ENCODE measurements at regions not wholly inside any gene's neighbourhood (a gene's known extent, or its start where the extent isn't known, plus 50 kb on each side); places are given as distances from the start of the nearest gene placed in this dataset.
"Not testable (repeated sequence)": the region's sequence is repeated elsewhere in the genome, so short reads cannot be mapped to it uniquely, and the experiment has no call there.

DNA sequence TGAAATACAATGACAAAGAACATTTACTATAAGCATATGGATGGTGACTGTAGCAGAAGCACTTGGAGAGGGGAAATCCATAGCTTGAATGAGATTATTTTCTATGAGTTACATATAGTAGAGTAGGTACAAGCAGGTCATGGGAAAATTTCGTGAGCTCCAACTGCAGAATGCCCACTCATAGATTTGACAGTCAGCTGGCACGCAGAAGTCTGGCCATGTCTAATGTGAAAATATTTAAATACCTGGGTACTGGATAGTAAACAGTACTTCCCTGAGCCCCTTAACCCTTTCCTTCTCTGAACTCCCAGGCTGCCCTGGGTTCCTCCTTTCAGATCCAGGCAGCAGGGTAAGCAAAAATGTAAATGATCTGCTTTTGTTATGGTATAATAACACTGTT lies 209.7 kb downstream of the OTUD1 start:
- DNase-seq, result no peak

DNA sequence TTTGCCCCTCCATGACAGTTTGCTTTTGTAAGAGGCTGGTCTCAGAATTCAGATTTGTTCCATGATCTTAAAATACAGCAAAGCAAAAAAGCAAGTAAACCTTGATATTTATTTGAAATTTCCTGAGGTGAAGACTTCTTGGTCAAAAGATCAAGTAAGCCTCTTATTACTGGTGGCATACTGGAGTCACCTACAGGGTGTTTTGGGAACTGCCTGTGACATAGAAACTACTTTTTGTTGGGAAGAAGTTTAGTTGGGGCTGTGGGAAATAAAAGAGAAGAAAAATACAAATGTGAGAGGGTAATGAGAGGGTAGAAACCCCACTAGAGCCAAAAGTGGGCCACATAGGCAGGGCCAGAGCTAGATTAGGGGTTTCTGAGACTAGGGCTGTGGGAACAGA lies 217.9 kb downstream of the OTUD1 start:
- no peak for DNase-seq

DNA sequence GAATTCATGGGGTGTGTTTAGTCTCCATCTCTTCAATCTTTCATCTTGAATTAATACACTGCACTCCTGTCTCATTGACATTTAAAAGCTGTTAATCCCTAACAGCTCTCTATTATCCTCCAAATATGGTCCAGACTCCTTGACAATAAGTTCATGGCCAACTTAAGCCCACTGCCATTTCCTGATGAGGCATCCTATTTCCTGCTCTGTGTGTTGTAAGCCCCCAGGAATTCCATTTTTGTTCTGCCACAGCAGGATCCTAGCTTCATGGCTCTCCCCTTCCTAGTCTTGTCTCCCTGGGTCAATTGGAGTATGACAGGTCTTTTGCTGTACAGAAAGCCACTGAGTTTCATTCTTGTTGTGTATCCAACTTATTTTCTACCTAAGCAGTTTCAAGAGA lies 218.8 kb downstream of the OTUD1 start:
- DNase-seq, result no peak

DNA sequence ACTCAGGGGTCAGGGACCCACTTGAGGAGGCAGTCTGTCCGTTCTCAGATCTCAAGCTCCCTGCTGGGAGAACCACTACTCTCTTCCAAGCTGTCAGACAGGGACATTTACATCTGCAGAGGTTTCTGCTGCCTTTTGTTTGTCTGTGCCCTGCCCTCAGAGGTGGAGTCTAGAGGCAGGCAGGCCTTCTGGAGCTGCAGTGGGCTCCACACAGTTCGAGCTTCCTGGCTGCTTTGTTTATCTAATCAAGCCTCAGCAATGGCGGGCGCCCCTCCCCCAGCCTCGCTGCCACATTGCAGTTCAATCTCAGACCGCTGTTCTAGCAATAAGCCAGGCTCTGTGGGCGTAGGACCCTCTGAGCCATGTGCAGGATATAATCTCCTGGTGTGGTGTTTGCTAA lies 233.0 kb downstream of the OTUD1 start:
- DNase-seq, result not testable (repeated sequence)

DNA sequence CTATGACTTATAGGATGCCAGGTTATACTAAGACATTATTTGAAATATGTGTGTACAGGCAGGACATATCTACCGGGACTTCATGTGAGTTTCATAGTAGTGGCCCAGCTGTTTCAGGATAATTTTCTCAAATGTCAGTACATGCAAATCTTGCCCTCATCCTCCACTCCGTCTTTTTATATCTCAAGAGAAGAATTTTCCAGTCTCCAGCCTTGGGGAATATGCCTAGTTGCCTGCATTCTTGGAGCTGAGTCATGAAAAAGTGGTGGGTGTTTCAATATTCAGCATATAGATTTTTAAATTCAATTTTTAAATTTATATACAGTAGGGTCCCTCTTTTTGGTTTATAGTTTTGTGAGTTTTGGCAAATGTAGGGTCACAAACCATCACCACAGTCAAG lies 236.7 kb downstream of the OTUD1 start:
- DNase-seq, result no peak

DNA sequence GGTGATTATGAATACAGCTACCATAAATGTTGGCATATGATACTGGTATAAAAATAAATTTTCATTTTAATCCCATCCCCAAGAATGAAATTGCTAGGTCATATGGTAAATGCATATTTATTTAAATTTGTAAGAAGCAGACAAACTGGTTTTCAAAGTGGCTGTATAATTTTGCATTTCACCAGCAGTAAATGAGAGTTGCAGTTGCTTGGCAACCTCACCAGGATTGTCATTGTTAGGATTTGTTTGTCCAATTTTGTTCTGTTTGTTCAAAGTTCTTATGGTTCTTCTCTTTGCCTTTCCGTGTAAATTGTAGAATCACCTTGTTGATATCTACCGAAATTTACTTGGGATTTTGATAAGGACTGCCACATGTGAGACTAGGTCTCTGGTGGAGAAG lies 237.4 kb downstream of the OTUD1 start:
- DNase-seq, result no peak

DNA sequence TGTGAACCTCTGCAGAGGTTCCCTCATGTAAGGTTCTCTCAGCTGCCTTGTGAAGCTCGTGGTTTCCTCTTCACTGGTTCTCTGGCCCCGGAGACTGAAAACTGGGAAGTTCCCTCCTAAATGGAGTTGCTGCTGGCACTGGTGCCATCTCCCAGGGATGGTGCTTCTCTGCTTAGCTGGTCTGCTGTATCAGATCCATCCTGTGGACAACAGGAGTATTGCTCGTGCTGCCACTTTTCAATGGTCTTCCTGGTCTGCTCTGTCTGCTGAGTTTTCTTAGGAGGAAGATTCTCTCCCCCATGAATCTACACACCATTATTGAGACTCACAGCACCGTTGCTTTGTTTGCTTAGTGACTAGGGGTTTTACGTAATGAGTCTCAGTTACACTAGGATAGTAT lies 247.8 kb downstream of the OTUD1 start:
- no peak for DNase-seq

DNA sequence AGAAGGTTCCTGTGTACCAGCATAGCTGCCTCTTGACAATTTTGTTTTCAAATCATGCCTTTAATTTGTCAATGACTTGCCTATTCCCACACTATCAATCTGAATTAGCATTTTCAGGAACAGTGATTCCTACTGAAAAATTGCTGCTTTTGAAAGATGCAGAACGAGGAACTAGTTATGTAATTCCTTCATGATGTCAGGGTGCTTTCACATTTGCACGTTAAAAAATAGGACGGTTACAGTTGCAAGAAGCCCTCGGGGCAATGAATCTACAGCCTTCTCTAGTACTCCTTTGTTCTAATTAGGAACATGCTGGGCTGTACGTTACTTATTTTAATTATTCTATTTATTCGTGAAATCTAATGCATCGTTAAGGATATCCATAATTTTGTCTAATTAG lies 253.9 kb downstream of the OTUD1 start:
- DNase-seq, result no peak

DNA sequence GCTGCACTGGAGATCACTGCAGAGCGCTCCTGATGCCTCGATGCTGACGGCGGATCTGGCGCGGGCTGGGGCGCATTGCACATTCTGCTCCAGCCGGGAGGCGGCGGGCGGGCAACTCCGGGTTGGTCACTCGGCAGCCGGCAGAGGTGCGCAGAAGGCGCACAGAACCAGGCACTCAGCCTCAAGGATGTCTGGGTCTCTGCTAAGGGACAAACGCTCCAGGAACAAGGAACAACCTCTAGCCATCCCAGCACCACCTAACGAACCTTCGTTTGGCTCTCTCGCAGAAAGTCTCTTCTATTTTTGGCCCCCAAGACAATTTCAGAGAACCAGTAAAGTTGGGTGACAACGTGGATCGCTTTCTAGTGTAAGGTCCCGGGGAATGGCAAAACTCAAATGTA lies 254.6 kb downstream of the OTUD1 start:
- no peak for DNase-seq

DNA sequence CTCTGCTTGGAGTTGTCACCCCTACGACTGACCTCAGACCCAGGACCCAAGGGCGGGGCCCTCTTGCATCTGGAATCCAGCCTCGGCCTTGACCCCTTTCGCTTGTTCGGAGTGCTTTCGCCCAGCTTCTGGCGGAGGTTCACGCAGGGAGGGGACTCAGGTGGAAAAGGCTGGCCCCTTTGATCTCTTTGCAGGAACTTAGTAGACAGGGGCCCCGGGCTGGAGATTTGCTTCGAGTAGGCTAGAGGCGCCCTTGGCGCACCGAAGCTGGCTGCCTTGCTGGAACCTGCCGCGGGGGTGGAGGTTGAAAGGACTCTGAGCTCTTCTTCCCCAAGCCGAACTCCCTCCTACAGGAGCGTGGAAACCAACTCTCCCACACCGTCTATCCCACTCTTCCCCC lies 255.1 kb downstream of the OTUD1 start:
- DNase-seq, result no peak

DNA sequence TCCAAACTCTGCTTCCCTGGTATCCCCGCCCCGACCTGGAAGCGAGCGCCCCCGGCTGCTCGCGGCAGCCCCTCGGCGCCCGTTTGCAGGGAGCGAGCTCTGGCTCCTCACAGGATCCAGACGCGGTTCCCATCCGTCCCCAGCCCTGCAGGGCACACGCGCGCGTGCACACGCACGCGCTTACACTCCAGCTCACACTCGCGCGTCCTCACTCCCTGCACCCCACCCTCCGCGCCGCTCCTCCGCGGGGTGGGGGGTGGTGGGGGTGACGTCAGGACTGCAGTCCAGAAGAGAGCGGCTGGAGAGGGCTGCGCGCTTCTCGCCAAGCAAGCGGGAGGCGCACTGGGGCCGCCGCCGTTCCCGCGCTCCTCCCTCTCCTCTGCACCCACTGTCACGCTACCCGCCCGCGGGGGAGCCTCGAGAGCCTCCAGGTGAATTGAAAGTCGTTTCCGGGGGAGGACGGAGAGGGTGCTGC lies 255.6 kb downstream of the OTUD1 start:
- DNase-seq, result no peak

DNA sequence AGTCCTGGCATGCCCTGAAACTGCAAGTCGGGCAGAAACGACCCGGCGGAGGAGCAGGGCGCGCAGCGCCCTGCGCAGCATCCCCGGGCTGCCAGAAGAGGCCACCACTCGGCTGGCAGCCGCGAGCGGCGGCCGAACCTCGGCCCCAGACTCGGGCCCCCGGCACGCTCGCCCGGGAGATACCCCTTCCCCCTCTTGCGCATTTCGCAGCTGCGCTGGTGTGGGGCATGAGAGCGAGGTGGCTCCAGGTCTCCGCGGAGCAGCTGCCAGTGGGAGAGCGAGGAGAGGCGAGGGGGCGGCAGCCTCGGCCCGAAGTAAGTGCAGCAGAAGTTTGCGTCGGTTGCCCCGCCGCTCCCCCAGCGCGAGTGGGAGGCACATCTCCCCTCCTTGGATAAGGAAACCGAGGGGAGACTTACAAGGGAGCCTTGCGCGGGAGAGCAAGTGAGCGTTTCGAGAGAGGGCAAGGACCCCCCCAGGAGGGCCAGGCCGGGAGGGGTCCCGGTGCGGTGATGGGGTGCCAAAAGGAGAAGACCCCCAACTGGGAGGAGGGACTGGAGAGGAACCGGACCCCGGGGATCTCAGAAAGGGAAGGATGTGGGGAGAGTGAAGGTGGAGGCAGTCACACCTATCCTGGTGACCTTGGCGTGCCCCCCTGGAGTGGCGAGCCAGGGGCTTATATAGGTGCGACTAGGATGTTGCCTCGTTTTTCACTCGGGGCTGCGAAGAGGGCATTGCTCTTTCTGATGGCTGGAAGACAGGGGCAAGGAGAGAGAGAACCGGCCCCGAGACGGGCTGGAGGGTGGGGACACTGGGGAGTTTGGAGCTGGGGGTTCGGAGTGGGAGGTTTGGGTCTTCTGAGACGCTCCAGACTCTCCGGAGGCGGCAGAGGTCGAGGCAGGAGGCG lies 256.3 kb downstream of the OTUD1 start:
- no peak for DNase-seq

DNA sequence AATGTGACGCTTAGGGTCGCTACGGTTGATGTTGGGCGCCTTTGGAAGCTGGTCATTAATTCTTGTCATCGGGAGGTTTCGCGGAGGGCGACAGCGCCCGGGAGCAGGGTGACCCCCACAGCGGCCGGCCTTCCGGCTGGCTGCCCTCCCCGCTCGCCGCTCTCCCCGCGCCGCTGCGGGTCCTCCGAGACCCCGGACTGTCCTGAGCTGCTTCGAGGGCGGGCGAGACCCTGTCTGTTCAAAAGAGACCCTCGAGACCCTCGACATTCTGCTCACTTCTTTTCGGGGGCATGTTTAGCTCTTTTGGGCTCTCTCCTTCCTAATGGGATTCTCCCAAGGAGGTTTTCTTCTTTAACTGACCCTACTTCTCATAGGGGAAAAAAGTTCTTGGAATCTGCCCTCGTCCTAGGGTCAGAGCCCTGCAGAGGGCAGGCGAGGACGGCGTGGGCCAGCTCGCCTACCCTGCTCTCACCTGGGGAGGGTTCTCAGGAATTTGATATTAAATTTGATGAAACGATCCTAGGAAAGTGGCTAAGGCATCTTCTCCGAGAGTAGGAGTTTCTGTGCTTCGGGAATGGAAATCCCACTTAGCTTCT lies 257.0 kb downstream of the OTUD1 start:
- no peak for DNase-seq

DNA sequence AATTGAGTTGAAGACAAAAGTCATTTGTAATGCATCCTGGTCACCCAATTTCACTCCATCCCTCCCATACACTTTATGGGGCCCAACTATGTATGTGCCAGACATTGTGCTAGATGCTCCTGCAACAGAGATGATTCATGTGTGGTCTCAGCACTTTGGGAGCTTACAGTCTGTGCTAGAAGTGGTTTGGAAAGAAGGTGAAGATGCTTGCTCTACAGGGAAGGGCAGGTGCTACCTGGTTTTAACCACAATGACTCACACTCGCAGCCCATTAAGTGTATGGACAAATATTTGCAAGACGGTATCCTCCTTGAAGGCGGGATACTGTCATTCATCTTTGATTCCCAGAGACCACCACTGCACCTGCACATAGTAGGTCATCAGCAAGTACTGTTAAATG lies 257.6 kb downstream of the OTUD1 start:
- no peak for DNase-seq

DNA sequence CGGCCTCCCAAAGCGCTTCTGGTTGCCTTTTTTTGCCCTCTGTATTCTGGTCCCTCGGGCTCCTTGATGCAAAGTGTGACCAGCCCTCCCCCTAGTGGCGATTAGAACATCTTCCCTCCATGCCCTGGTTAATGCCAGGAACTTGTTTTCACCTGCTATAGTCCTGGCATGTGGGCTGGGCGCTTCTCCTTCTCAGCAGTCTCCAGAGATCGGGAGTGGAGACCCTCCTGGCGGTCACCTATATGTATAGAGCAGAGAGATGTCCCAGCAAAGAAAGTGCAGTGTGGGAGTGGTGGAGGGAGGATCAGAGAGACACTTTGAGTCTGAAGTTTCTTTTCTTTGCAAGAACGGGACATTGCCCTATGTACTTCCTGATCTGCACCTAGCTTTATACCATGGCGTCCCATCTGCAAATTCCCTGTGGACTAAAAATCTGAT lies 264.1 kb downstream of the OTUD1 start:
- peak; percentile 11 for DNase-seq

DNA sequence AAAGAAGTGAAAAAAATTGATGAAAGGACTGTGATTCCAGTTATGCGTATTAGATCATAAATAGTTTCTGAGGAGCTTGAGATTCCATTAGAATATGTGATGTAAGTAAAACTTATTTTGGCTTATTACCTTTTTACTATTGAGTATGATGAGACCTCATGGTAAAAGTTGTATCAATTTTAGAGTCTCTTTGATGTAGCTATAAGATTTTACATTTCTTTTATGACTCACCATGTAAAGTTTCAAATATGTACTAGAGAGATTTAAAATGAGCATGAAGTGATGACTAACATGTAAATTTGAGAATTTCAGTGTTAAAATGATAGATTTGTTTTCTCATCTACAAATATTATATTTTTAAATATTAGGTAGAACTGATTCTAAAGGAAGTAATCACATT lies 276.5 kb downstream of the OTUD1 start:
- no peak for DNase-seq

DNA sequence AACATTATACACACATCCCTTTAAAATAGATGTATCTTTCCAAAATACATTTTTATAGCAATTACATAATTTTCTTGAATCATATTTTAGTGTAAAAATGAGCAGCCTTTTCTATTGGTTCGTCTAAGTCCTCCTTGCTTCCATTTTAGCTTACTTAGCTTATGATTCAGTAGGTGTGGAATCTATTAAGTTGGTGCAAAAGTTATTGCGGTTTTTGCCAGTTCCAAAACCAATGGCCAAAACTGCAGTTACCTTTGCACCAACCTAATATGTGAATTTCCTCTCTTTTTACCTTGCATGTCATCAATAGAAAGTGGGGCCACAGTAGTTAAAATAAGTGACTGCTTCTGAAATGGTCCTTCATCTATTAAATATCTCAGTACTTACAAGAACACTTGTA lies 279.0 kb downstream of the OTUD1 start:
- DNase-seq, result no peak

DNA sequence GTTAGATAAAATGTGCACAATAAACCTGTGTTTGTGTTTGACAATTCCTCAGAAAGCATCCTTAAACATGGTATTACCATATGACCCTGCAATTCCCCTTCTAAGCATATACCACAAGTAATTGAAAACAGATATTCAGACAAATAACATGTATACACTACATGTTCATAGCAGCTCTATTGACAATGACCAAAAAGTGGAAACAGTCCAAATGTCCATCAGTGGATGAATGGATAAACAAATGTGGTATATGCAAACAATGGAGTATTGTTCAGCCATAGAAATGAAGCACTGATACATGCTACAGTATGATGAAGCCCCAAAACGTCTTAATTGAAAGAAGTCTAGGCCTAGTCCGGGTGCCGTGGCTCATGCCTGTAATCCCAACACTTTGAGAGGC lies 280.1 kb downstream of the OTUD1 start:
- DNase-seq, result no peak

DNA sequence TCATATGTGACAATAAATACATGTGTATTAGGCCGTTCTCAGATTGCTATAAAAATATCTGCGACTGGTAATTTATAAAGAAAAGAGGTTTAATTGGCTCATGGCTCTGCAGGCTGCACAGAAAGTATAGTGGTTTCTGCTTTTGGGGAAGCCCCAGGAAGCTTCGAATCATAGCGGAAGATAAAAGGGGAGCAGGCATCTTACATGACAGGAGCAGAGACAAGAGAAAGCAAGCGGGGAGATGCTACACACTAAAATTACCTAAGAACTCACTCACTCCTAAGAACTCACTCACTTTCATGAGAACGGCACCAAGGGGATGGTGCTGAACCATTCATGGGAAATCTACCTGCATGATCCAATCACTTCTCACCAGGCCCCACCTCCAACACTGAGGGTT lies 284.9 kb downstream of the OTUD1 start:
- no peak for DNase-seq

DNA sequence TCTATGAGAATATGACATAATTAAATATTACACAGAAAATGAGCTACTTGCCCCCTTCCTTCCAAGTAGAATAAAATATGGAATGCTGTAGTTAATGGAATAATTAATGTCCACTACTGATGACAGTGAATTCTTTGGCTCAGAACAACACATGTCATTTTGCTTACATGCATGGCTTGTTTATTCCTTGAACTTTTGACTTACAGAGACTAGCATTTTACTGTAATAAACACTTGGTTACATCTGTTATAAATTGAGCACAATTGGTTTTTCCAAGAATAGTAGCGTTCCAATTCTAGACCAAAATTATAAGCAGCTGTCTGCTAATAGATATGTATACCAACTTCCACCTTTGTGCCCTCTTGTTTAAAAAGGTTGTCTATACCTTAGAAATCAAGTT lies 286.7 kb downstream of the OTUD1 start:
- DNase-seq, result peak; percentile 85

DNA sequence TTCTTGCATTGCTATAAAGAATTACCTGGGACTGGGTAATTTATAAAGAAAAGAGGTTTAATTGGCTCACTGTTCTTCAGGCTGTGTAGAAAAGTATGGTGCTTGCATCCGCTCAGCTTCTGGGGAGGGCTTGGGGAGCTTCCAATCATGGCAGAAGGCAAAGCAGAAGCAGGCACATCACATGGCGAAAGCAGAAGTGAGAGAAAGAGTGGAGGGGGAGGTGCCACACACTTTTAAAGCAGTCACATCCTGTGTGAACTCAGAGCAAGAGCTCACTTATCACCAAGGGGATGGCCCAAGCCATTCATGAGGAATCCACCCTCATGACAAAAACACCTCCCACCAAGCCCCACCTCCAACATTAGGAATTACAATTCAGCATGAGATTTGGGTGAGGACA lies 303.5 kb downstream of the OTUD1 start:
- DNase-seq, result no peak

DNA sequence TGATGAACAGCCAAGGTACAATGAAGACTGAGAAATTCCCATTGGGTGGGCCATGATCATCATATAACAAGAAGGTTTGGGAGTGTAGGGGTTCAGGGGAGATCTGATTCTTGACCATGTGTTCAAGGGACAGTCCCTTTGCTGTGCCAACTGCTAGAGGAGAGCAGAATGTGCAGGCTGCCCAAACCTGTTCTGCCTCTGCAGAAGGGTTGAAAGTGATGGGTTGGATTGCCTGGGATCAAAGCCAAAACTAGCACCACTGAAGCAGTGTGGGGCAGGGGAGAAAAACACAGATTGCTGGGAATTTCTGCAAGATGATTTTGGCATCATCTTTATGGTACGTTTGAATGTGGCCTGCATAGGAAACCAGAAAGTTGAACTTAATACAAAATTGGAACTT lies 303.9 kb downstream of the OTUD1 start:
- DNase-seq, result no peak

DNA sequence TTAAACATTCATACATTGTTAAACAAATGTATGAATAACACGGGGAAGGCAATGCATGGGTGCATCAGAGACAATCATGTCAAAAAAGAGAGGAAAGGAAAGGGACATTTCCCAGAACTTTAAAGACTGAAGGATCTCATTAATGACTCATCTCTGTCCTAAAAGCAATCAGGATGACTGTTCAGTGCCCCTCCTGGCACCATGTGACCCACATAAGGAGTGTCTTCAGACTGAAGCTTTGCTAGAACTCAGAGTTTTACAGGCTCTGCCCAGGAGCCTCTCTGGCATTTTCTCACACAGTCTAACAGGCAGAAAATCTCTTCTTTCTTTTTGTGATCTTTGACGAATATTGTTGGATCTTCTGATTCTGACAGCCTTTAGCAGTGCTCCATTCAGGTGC lies 315.3 kb downstream of the OTUD1 start:
- no peak for DNase-seq

DNA sequence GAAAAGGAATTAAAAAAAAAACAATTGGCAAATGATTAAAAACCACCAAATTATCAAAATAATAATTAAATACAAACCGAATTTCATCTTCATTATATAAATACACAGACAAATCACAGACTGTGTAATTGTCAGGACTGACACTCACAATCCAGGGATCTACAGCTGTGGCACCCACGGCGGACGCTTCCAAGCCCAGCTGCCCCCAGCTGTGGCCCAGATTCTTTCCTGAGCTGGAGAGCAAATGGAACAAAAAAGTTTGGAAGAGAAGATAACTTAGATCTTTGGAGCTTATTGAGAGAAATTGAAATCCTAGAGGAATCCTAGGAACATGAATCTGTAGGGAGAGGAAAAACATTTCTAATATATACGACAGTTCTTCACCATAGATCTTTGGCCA lies 316.1 kb downstream of the OTUD1 start:
- DNase-seq, result no peak

Measured in skin of body (tissue), 1 donor.